OCI-LY1 (cell line): ENCODE measurements at regions not wholly inside any gene's neighbourhood (a gene's known extent, or its start where the extent isn't known, plus 50 kb on each side); places are given as distances from the start of the nearest gene placed in this dataset.

Experiments used
- H2AFZ ChIP-seq: fragments of 200-600 bp; sonication (generic), shearing (Covaris generic); 2 replicates; pipeline ENCODE4 v1.6.0; 2014; ENCODE audit warnings: antibody characterized with exemption, mild to moderate bottlenecking, low read length
- H3F3A ChIP-seq: fragments of 200-600 bp; sonication (generic), shearing (Covaris generic); 2 replicates; pipeline ENCODE4 v1.6.0; 2014; ENCODE audit warnings: mild to moderate bottlenecking, antibody characterized with exemption, low read length, moderate library complexity; ENCODE audit not compliant: insufficient read depth
- H3K27ac ChIP-seq: fragments of 200-600 bp; sonication (generic); 2 replicates; pipeline ENCODE4 v1.5.1; 2014; ENCODE audit warnings: low read length, mixed run types, mild to moderate bottlenecking, low read depth; ENCODE audit not compliant: poor library complexity, severe bottlenecking
- H3K27me3 ChIP-seq: fragments of 200-600 bp; sonication (generic); 2 replicates; pipeline ENCODE4 v1.6.0; 2014; ENCODE audit warnings: antibody characterized with exemption, mild to moderate bottlenecking, low read length, moderate library complexity; ENCODE audit not compliant: insufficient read depth
- H3K36me3 ChIP-seq: fragments of 200-600 bp; sonication (generic); 2 replicates; pipeline ENCODE4 v1.6.1; 2014; ENCODE audit warnings: mild to moderate bottlenecking, antibody characterized with exemption, low read length, moderate library complexity, mixed read lengths; ENCODE audit not compliant: insufficient read depth
- H3K4me1 ChIP-seq: fragments of 200-600 bp; sonication (generic); 2 replicates; pipeline ENCODE4 v1.5.1; 2014; ENCODE audit warnings: mild to moderate bottlenecking, low read length, moderate library complexity; ENCODE audit not compliant: insufficient read depth, severe bottlenecking
- H3K4me2 ChIP-seq: fragments of 200-600 bp; sonication (generic), shearing (Covaris generic); 2 replicates; pipeline ENCODE4 v1.6.1; 2014; ENCODE audit warnings: low read length
- H3K4me3 ChIP-seq: fragments of 200-600 bp; sonication (generic); 2 replicates; pipeline ENCODE4 v1.5.1; 2014; ENCODE audit warnings: low read length, low read depth, mild to moderate bottlenecking, mixed read lengths; ENCODE audit not compliant: poor library complexity, severe bottlenecking
- H3K79me2 ChIP-seq: fragments of 200-600 bp; shearing (Covaris generic); 2 replicates; pipeline ENCODE4 v1.6.1; 2016; ENCODE audit warnings: mixed run types, low read length, mixed read lengths; ENCODE audit not compliant: insufficient read depth
- H3K9ac ChIP-seq: fragments of 200-600 bp; sonication (generic), shearing (Covaris generic); 2 replicates; pipeline ENCODE4 v1.6.1; 2014; ENCODE audit warnings: mild to moderate bottlenecking, low read length, mixed read lengths
- H3K9me2 ChIP-seq: fragments of 200-600 bp; sonication (generic), shearing (Covaris generic); 2 replicates; pipeline ENCODE4 v1.6.1; 2014; ENCODE audit warnings: low read depth, mild to moderate bottlenecking, low read length, mixed read lengths
- H3K9me3 ChIP-seq: fragments of 200-600 bp; shearing (Covaris generic); 2 replicates; pipeline ENCODE4 v1.6.1; 2014; ENCODE audit warnings: low read length, mixed read lengths
- H4K20me1 ChIP-seq: fragments of 200-600 bp; sonication (generic), shearing (Covaris generic); 2 replicates; pipeline ENCODE4 v1.6.0; 2016; ENCODE audit warnings: mild to moderate bottlenecking, low read length; ENCODE audit not compliant: insufficient read depth
- CTCF ChIP-seq: fragments of 200-600 bp; sonication (generic), shearing (Covaris generic); IDR thresholded peaks from 2 replicates; pipeline ENCODE4 v1.5.1; 2017; ENCODE audit warnings: mild to moderate bottlenecking, antibody characterized with exemption, low read length, moderate library complexity, mixed read lengths
- EZH2 ChIP-seq: fragments of 200-600 bp; sonication (generic), shearing (Covaris generic); IDR thresholded peaks from 2 replicates; pipeline ENCODE4 v1.8.0; 2017; ENCODE audit warnings: borderline replicate concordance, mixed run types, mild to moderate bottlenecking, antibody characterized with exemption, low read length, moderate library complexity, mixed read lengths

- H3K79me2 ChIP-seq: no peaks in the 10 kb centered on the region
- no peaks in the 10 kb centered on the region for H3K9me2 ChIP-seq
- H3K4me2 ChIP-seq: no peak overlapping the region
- H3K36me3 ChIP-seq: no peaks in the 10 kb centered on the region
- H3F3A ChIP-seq: no peaks in the 10 kb centered on the region
- H4K20me1 ChIP-seq: no peaks in the 10 kb centered on the region
- no peaks in the 10 kb centered on the region for H3K4me1 ChIP-seq
- no peak overlapping the region for H3K9ac ChIP-seq
- H3K9me3 ChIP-seq: no peaks in the 10 kb centered on the region
- no peak overlapping the region for H3K4me3 ChIP-seq
- no peak overlapping the region for H3K27ac ChIP-seq
- no peaks in the 10 kb centered on the region for H3K27me3 ChIP-seq
- H2AFZ ChIP-seq: no peak overlapping the region
- TF ChIP-seq CTCF (no peak), EZH2 (no peak)
Measured at GRCh38 chr3:165697910-165698309, 139.3 kb downstream of the BCHE start.

GRCh38 chr3:165696496-165696895 lies 140.7 kb downstream of the BCHE start:
- Histone ChIP-seq H4K20me1 (no peaks in the 10 kb centered on the region), H3K27me3 (no peaks in the 10 kb centered on the region), H3K9ac (no peak overlapping the region), H3K4me2 (no peak overlapping the region), H3K79me2 (no peaks in the 10 kb centered on the region), H2AFZ (no peak overlapping the region), H3K9me3 (no peaks in the 10 kb centered on the region), H3K27ac (no peak overlapping the region), H3K9me2 (no peaks in the 10 kb centered on the region), H3K4me3 (no peak overlapping the region), H3F3A (no peaks in the 10 kb centered on the region), H3K4me1 (no peaks in the 10 kb centered on the region), H3K36me3 (no peaks in the 10 kb centered on the region)
- no peak for TF ChIP-seq CTCF
- TF ChIP-seq EZH2: no peak

GRCh38 chr3:165683947-165684346 lies 153.3 kb downstream of the BCHE start:
- Histone ChIP-seq H3K27ac (no peak overlapping the region), H3K27me3 (no peaks in the 10 kb centered on the region), H3K9ac (no peak overlapping the region), H3K4me1 (no peaks in the 10 kb centered on the region), H3K9me3 (no peaks in the 10 kb centered on the region), H3K4me2 (no peak overlapping the region), H4K20me1 (no peaks in the 10 kb centered on the region), H3K36me3 (no peaks in the 10 kb centered on the region), H3K4me3 (no peak overlapping the region), H2AFZ (no peak overlapping the region), H3K79me2 (no peaks in the 10 kb centered on the region), H3F3A (no peaks in the 10 kb centered on the region), H3K9me2 (no peaks in the 10 kb centered on the region)
- TF ChIP-seq CTCF (no peak), EZH2 (no peak)
